Cardiac muscle cell (in vitro differentiated cells and primary cell): ENCODE measurements at regions not wholly inside any gene's neighbourhood (a gene's known extent, or its start where the extent isn't known, plus 50 kb on each side); places are given as distances from the start of the nearest gene placed in this dataset.

Experiments used
- DNase-seq, 2 donors: peaks; one replicate each; pipeline versions ENCODE4 v3.0.0 to v3.0.0-alpha.2; 2010 to 2017; ENCODE audit warnings: low read depth in 1 of 2, low spot score in 1 of 2
- H3K27ac ChIP-seq: fragments of 200-600 bp; sonication (generic); 2 replicates; pipeline ENCODE4 v1.5.1; 2016
- H3K27me3 ChIP-seq: fragments of 200-600 bp; sonication (generic); 2 replicates; pipeline ENCODE4 v1.6.0; 2016; ENCODE audit warnings: control low read depth
- H3K36me3 ChIP-seq: fragments of 200-600 bp; sonication (generic); 2 replicates; pipeline ENCODE4 v1.5.1; 2016; ENCODE audit warnings: control low read depth
- H3K4me1 ChIP-seq: fragments of 200-600 bp; sonication (generic); 2 replicates; pipeline ENCODE4 v1.8.1; 2017; ENCODE audit warnings: low read depth, mild to moderate bottlenecking, mixed run types
- H3K4me3 ChIP-seq: fragments of 200-600 bp; sonication (generic); 2 replicates; pipeline ENCODE4 v1.5.1; 2016; ENCODE audit warnings: mild to moderate bottlenecking
- H3K9me3 ChIP-seq: fragments of 200-600 bp; sonication (generic); 2 replicates; pipeline ENCODE4 v1.5.1; 2017; ENCODE audit warnings: low read depth, mild to moderate bottlenecking, control low read depth
- TF ChIP-seq, protein P1 (sequence below): IDR thresholded peaks from 2 replicates; pipeline ENCODE4 v1.5.1; 2012; ENCODE audit warnings: low read depth, mild to moderate bottlenecking, low read length

DNA sequence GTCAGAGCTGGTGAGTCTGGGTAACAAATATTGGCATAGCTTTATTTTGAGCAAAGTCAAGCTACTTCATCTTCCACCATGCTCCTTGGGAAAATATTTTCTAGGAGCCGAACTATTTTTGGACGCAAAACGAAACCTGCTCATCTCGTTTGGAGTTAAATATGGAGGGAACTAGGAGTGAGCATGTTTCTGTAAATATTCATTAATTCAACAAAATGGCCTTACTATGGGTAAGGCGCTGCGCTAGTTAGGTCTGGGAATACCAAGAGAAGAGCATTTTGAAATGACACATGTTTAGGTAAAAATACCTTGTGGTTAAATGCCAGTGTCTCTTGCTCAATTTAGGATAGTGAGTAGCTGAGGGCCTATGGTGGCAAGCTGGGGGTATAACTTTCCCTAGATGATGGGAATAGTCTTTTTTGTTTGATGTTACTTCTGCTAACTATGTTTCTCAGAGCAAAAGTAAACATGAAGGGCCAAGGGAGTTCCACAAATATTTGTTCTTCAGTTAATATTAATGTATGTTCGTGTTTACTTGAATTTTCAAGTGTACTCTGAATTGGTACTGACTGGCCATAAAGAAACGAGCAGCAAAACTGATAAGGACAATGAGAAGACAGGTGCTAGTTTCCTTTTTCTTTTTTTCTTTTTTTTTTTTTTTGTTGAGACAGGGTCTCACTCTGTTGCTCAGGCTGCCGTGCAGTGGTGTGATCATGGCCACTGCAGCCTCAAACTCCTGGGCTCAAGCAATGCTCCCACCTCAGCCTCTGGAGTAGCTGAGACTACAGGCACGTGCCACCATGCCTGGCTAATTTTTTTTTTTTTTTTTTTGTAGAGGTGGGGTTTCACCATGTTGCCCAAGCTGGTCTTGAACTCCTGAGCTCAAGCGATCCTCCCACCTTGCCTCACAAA is 77.7 kb downstream of the MAP1LC3B2 start:
- Histone ChIP-seq H3K4me1 (peaks cover 11% of the 10 kb centered on the region), H3K4me3 (no peak overlapping the region), H3K9me3 (no peaks in the 10 kb centered on the region), H3K27ac (no peak overlapping the region), H3K36me3 (no peaks in the 10 kb centered on the region), H3K27me3 (no peaks in the 10 kb centered on the region)
- no peak for DNase-seq
- TF ChIP-seq, protein P1, sequence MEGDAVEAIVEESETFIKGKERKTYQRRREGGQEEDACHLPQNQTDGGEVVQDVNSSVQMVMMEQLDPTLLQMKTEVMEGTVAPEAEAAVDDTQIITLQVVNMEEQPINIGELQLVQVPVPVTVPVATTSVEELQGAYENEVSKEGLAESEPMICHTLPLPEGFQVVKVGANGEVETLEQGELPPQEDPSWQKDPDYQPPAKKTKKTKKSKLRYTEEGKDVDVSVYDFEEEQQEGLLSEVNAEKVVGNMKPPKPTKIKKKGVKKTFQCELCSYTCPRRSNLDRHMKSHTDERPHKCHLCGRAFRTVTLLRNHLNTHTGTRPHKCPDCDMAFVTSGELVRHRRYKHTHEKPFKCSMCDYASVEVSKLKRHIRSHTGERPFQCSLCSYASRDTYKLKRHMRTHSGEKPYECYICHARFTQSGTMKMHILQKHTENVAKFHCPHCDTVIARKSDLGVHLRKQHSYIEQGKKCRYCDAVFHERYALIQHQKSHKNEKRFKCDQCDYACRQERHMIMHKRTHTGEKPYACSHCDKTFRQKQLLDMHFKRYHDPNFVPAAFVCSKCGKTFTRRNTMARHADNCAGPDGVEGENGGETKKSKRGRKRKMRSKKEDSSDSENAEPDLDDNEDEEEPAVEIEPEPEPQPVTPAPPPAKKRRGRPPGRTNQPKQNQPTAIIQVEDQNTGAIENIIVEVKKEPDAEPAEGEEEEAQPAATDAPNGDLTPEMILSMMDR, result no peak

DNA sequence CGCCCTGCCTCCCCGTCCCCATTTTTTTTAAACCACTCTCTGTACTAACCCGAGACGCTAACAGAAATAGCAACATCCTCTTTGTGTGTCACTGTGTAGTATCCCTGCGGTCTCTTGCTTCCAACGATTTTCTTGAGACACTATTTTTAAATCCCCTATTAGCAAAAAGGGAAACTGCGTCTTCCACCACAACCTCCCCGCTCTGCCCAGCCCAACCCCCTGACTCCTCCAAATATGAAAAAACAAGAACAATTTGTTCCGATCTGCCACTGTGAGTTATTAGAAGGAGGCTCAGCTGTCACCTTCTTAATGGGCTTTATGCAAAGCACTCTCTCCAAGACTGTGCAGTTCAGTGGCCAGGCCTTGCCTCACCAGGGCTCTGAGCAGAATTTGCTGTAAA is 76.3 kb downstream of the MAP1LC3B2 start:
- no peak for DNase-seq
- TF ChIP-seq, protein P1, result no peak
- peaks cover 11% of the 10 kb centered on the region for H3K4me1 ChIP-seq
- H3K36me3 ChIP-seq, result no peaks in the 10 kb centered on the region
- H3K9me3 ChIP-seq, result no peaks in the 10 kb centered on the region
- H3K27ac ChIP-seq, result no peak overlapping the region
- H3K4me3 ChIP-seq, result no peak overlapping the region
- H3K27me3 ChIP-seq, result no peaks in the 10 kb centered on the region

DNA sequence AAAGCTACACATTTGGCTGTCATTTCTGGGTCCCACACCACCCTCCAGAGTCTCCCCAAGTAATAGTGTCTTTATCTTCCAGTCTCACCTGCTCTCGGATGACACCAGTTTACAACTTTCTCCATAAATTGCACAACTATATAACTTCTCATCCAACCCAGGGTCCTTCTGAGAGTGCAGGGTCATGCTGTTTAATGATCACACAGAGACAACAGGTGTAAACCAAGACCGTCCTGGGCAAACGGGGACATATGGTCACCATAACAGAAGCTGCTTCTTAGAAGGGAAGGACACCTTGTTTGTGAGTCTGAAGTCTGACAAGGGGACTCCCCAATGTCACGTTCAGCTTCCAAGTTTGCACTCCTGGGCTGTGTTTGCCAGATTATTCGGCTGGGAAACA is 74.3 kb downstream of the MAP1LC3B2 start:
- Histone ChIP-seq H3K36me3 (no peaks in the 10 kb centered on the region), H3K4me3 (no peak overlapping the region), H3K9me3 (no peaks in the 10 kb centered on the region), H3K27me3 (no peaks in the 10 kb centered on the region), H3K27ac (no peak overlapping the region), H3K4me1 (peaks cover 11% of the 10 kb centered on the region)
- DNase-seq, result no peak
- TF ChIP-seq, protein P1, result no peak

DNA sequence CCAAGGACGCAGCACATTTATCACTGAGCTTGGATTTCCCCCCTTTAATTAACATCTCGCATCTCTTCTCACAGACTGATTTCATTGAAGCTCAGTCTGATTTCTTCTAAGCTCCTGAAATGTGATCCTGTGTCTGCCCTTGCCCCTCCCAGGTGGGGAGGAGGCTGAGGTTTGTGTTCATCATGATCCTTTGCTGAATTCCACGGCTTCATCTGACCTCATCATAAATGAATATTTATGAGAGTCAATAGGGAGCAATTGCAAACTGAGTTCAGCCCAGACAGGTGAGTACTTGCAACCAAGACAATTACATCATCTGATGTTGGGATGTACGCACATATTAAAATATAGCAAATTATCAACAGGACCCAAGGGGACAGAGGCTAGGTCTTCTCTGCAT is 72.4 kb downstream of the MAP1LC3B2 start:
- TF ChIP-seq, protein P1, result no peak

DNA sequence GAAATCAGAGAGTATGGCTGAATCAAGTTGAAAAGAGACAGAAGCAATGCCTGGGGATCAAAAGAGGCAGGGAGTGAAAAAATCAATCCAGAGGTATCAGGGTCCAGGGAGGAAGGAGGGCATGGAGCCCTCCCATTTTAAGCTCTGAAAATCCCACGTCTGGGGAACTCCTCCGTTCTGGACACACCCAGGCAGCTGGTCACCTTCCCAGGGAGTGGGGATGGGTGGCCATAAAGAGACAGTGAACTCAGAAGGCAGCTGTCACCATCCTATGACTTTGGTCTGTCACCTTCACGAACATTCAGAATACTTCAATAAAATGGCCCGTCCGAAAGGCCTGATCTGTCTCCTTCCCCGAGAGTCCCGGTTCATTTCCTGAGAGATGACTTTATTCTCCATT is 71.6 kb downstream of the MAP1LC3B2 start:
- no peaks in the 10 kb centered on the region for H3K36me3 ChIP-seq
- no peak overlapping the region for H3K4me3 ChIP-seq
- H3K27me3 ChIP-seq, result no peaks in the 10 kb centered on the region
- H3K9me3 ChIP-seq, result no peaks in the 10 kb centered on the region
- H3K27ac ChIP-seq, result no peak overlapping the region
- H3K4me1 ChIP-seq, result peaks cover 3% of the 10 kb centered on the region
- TF ChIP-seq, protein P1, result no peak
- no peak for DNase-seq

More for the DNA sequence above, 72.4 kb downstream of the MAP1LC3B2 start:
- no peak for DNase-seq
- H3K4me3 ChIP-seq, result no peak overlapping the region
- no peaks in the 10 kb centered on the region for H3K27me3 ChIP-seq
- H3K27ac ChIP-seq, result no peak overlapping the region
- no peaks in the 10 kb centered on the region for H3K36me3 ChIP-seq
- H3K9me3 ChIP-seq, result no peaks in the 10 kb centered on the region
- peaks cover 7% of the 10 kb centered on the region for H3K4me1 ChIP-seq
